ENCODE measurements at regions not wholly inside any gene's neighbourhood (a gene's known extent, or its start where the extent isn't known, plus 50 kb on each side); places are given as distances from the start of the nearest gene placed in this dataset.
"Not testable (repeated sequence)": the region's sequence is repeated elsewhere in the genome, so short reads cannot be mapped to it uniquely, and the experiment has no call there.

GRCh38 chr15:35271371-35272043 is 186.4 kb upstream of the NANOGP8 start:
- Mint-ChIP-seq H3K27me3 (ENCODE audit: low read depth) (no peaks in the 10 kb centered on the region), H3K36me3 (ENCODE audit: low read depth) (peaks cover 14% of the 10 kb centered on the region), H3K4me1 (no peaks in the 10 kb centered on the region), H3K4me3 (no peak overlapping the region), H3K27ac (ENCODE audit: unreplicated experiment) (no peak overlapping the region), H3K9me3 (peaks cover 17% of the 10 kb centered on the region)
- TF ChIP-seq CTCF (conservative IDR thresholded peaks at IDR 0.05), result no peak
- DNase-seq (ENCODE audit: low read depth, low spot score), result no peak

GRCh38 chr15:35260941-35261340 is 175.8 kb upstream of the NANOGP8 start:
- TF ChIP-seq CTCF (conservative IDR thresholded peaks at IDR 0.05), result no peak
- DNase-seq (ENCODE audit: low read depth, low spot score), result no peak
- no peaks in the 10 kb centered on the region for H3K27me3 Mint-ChIP-seq (ENCODE audit: low read depth)
- no peak overlapping the region for H3K4me3 Mint-ChIP-seq
- H3K27ac Mint-ChIP-seq (ENCODE audit: unreplicated experiment), result no peak overlapping the region
- H3K9me3 Mint-ChIP-seq, result peaks cover 2% of the 10 kb centered on the region
- peaks cover 8% of the 10 kb centered on the region for H3K4me1 Mint-ChIP-seq
- H3K36me3 Mint-ChIP-seq (ENCODE audit: low read depth), result peaks cover 6% of the 10 kb centered on the region

GRCh38 chr15:35260274-35260673 is 175.2 kb upstream of the NANOGP8 start:
- DNase-seq (ENCODE audit: low read depth, low spot score); H3K9me3 Mint-ChIP-seq; H3K27me3 Mint-ChIP-seq (ENCODE audit: low read depth); H3K4me1 Mint-ChIP-seq; H3K36me3 Mint-ChIP-seq (ENCODE audit: low read depth); H3K27ac Mint-ChIP-seq (ENCODE audit: unreplicated experiment); H3K4me3 Mint-ChIP-seq: not testable (repeated sequence)

DNA sequence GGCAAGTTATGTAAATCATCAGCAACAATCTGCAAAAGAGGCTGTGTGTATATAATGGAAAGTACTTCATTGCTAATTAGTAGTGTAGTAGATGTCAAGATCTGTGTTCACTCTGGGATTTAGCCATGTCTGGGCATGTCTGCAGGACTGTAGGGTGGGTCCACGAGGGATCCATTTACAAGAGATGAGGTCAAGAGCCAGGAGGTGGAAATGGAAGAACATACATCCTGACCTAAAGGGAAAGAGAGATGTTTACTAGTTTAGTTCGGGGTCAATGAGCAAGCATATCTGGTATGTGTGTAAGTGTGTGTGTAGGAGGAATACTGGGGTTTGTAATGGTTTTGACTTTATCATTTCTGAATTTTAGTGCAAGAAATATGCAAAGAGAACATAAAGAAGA is 171.5 kb upstream of the NANOGP8 start:
- no peak for DNase-seq (ENCODE audit: low read depth, low spot score)
- Mint-ChIP-seq H3K4me3 (no peak overlapping the region), H3K27me3 (ENCODE audit: low read depth) (no peaks in the 10 kb centered on the region), H3K4me1 (peaks cover 27% of the 10 kb centered on the region), H3K36me3 (ENCODE audit: low read depth) (peaks cover 6% of the 10 kb centered on the region), H3K27ac (ENCODE audit: unreplicated experiment) (no peak overlapping the region), H3K9me3 (peaks cover 2% of the 10 kb centered on the region)
- TF ChIP-seq CTCF (conservative IDR thresholded peaks at IDR 0.05), result no peak

DNA sequence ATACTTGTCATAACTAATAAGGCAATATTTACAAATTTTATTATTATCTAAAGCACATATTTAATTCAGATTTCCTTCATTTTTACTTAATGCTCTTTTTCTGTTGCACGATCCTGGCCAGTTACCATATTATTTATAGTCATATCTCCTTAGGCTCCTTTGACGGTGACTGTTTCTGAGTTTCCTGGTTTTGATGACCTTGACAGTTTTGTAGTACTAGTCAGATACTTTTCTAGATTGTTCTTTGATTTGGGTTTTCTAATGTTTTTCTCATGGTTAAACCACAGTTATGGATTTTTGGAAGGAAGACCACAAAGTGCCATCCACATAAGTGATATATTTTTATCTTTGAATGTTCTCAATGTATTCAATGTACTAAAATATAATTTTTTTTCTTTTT is 171.0 kb upstream of the NANOGP8 start:
- H3K27ac Mint-ChIP-seq (ENCODE audit: unreplicated experiment), result no peak overlapping the region
- peaks cover 6% of the 10 kb centered on the region for H3K36me3 Mint-ChIP-seq (ENCODE audit: low read depth)
- no peak overlapping the region for H3K4me3 Mint-ChIP-seq
- peaks cover 30% of the 10 kb centered on the region for H3K4me1 Mint-ChIP-seq
- DNase-seq (ENCODE audit: low read depth, low spot score), result no peak
- H3K27me3 Mint-ChIP-seq (ENCODE audit: low read depth), result no peaks in the 10 kb centered on the region
- peaks cover 2% of the 10 kb centered on the region for H3K9me3 Mint-ChIP-seq
- TF ChIP-seq CTCF (conservative IDR thresholded peaks at IDR 0.05), result no peak

GRCh38 chr15:35254908-35255307 is 169.8 kb upstream of the NANOGP8 start:
- H3K4me3 Mint-ChIP-seq; H3K36me3 Mint-ChIP-seq (ENCODE audit: low read depth); DNase-seq (ENCODE audit: low read depth, low spot score); H3K27me3 Mint-ChIP-seq (ENCODE audit: low read depth); H3K27ac Mint-ChIP-seq (ENCODE audit: unreplicated experiment); H3K9me3 Mint-ChIP-seq: not testable (repeated sequence)
- H3K4me1 Mint-ChIP-seq, result peaks cover 23% of the 10 kb centered on the region

All from neural crest cell (in vitro differentiated cells).